GM18505 (cell line): ENCODE measurements at regions not wholly inside any gene's neighbourhood (a gene's known extent, or its start where the extent isn't known, plus 50 kb on each side); places are given as distances from the start of the nearest gene placed in this dataset.

ENCODE experiments used
- ATAC-seq: cut with Tn5 transposase; IDR thresholded peaks from one replicate; pipeline ENCODE4 v1.9.1; 2021; ENCODE audit not compliant: unreplicated experiment
- POLR2A ChIP-seq: IDR thresholded peaks from 4 replicates; pipeline ENCODE4 v1.6.1; 2011; ENCODE audit warnings: borderline replicate concordance; ENCODE audit not compliant: insufficient read depth, insufficient read length; ENCODE audit errors: extremely low read depth

- no peak for ATAC-seq
- no peak for TF ChIP-seq POLR2A
Observed at GRCh38 chr12:75883241-75883640, 148.3 kb downstream of the PHLDA1 start.

GRCh38 chr12:75882421-75882820 is 149.2 kb downstream of the PHLDA1 start:
- TF ChIP-seq POLR2A = no peak
- ATAC-seq = no peak

GRCh38 chr12:75881920-75882319 is 149.7 kb downstream of the PHLDA1 start:
- ATAC-seq = no peak
- no peak for TF ChIP-seq POLR2A

- ATAC-seq = no peak
- no peak for TF ChIP-seq POLR2A
Observed at GRCh38 chr12:75877763-75878621, 153.6 kb downstream of the PHLDA1 start.

GRCh38 chr12:75876832-75877762 is 154.5 kb downstream of the PHLDA1 start:
- no peak for ATAC-seq
- no peak for TF ChIP-seq POLR2A

GRCh38 chr12:75874441-75874840 is 157.1 kb downstream of the PHLDA1 start:
- no peak for TF ChIP-seq POLR2A
- no peak for ATAC-seq

GRCh38 chr12:75872762-75873161 is 158.8 kb downstream of the PHLDA1 start:
- no peak for TF ChIP-seq POLR2A
- no peak for ATAC-seq

- TF ChIP-seq POLR2A = no peak
- ATAC-seq = no peak
Observed at GRCh38 chr12:75870878-75871277, 160.7 kb downstream of the PHLDA1 start.

GRCh38 chr12:75868501-75868900 is 163.1 kb downstream of the PHLDA1 start:
- TF ChIP-seq POLR2A = no peak
- ATAC-seq = no peak

- ATAC-seq = no peak
- TF ChIP-seq POLR2A = no peak
Observed at GRCh38 chr12:75865315-75865714, 166.3 kb downstream of the PHLDA1 start.

- TF ChIP-seq POLR2A = no peak
- no peak for ATAC-seq
Observed at GRCh38 chr12:75864161-75864560, 167.4 kb downstream of the PHLDA1 start.

GRCh38 chr12:75863533-75863932 is 168.0 kb downstream of the PHLDA1 start:
- no peak for TF ChIP-seq POLR2A
- no peak for ATAC-seq

GRCh38 chr12:75862692-75863471 is 168.7 kb downstream of the PHLDA1 start:
- TF ChIP-seq POLR2A = no peak
- ATAC-seq = no peak
